NOMO-1 (cell line): ENCODE measurements at regions not wholly inside any gene's neighbourhood (a gene's known extent, or its start where the extent isn't known, plus 50 kb on each side); places are given as distances from the start of the nearest gene placed in this dataset.
"Not testable (repeated sequence)": the region's sequence is repeated elsewhere in the genome, so short reads cannot be mapped to it uniquely, and the experiment has no call there.

Source experiments
- DNase-seq, 2 experiments: peaks; one replicate each; lab custom pipeline; 2025; ENCODE audit not compliant: unreplicated experiment in 2 of 2; lab: John Stamatoyannopoulos, UW

DNA sequence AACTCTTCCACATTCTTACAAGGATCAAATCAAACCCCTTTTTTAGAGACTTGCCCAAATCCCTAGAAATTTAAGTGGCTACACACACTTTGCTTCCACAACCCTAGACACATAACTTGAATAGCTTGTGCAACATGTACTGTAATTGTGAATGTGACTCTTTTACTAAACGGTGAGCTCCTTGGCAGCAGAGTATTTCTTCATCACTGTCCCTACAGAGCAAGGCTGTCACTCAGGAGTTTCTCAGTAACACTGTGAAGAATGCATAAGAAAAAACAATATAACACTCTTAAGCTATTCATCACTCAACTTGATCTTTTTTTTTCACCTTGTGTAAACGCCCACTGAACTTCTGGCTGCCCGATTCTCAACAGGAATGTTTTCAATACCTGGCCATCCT lies 53.8 kb upstream of the ADAMTS18 start:
- DNase-seq: no peak

DNA sequence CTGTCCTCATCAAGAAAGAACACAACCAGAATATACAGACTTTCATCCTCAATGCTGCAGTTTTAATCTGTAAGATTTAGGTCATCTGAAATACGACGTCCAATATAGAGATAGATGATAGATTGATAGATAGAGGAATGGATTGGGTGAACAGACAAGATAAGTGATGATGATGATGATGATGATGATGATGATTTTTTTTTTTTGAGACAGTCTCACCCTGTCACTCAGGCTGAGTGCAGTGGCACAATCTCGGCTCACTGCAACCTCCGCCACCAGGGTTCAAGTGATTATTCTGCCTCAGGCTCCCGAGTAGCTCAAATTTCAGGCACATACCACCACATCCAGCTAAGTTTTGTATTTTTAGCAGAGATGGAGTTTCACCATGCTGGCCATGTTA lies 56.3 kb upstream of the ADAMTS18 start:
- DNase-seq: no peak

DNA sequence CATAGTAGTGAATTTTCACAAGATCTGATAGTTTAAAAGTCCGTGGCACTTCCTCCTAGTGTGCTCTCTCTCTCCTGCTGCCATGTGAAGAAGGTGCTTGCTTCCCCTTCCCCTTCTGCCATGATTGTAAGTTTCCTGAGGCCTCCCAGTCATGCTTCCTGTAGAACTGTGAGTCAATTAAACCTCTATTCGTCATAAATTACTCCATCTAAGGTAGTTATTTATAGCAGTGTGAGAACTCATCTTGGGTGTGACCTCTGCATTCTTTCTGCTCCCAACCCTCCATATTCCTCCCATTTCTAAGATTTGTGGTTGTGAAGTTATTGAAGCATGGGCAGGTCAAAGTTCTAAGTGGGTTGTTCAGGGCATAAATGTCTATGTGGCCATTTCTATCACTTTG lies 62.1 kb upstream of the ADAMTS18 start:
- DNase-seq: no peak

DNA sequence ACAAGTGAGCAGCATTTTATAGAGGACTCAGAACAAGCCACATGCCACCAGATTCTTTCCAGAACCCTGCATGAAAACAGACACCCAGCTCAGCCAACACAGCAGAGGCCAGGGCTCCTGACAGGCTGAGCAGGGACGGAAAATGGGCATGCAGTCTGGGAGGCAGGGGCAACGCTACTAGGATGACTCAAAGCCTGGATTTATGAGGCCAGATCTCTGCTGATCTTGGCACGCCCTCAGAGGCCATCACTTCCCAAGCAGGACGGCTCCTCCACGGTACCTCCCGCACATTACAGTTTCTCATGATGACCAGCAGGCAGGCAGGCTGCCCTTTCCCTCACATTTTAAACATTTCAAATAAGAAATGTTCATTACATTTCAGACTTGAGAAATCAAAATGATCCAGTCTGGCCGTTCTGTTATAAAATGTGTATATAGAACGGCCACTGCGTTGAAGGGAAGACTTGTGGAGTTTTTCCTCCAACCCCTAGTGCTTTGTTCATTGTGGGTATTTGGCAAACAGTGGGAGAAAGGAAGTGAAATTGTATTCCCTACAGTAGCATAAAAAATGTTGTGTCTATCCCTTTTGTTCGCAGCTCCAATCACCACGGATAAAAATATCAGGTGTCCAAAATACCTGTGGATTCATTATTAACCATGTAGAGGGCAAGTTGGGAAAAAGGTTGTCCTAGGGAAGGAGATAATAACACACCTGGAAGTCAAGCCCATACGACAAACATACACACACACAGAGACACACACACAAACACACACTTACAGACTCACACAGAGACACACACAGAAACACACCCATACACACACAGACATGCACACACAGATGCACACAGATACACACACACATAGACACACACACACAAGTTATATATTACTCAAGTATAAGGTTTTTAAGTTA lies 64.8 kb upstream of the ADAMTS18 start:
- no peak for DNase-seq

DNA sequence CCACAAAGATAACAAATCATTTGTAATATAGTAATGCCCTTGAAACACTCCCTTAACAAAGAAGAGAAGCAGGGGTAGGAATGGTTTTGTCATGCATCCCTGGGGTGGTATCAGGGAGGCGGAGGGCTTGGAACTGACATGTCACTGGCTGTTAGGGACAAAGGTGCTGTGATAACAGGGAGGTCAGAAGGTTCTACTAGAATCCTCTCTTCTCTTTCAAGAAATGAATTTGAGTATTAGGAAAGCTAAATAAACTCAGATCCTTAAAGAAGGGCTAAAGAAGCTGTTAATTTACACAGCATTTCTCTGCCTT lies 65.4 kb upstream of the ADAMTS18 start:
- DNase-seq: no peak

DNA sequence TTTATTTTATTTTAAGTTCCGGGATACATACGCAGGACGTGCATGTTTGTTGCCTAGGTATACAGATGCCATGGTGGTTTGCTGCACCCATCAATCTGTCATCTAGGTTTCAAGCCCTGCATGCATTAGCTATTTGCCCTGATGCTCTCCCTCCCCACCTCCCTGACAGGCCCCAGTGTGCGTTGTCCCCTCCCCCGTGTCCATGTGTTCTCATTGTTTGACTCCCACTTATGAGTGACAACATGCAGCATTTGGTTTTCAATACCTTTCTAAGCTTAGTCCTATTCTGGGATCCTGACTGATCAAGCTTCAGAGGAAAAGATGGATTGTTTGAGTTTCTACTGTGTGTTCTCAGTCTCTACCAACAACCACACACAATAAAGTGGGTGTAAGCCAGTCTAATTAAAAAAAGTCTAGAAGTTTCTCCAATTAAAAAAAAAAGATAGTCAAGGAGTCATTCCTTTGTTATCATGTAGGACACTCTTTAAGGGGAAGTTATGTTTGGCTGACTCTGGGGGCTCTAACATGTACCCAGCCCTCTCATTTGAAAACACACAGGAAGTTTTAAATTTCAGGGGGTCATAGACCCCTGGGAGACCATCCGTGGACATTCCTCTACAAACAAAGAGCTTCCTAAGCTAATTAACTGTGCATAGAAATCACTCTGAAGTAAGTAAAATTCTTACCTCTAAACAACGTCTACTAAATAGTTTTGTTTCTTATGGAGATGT lies 66.3 kb upstream of the ADAMTS18 start:
- DNase-seq: no peak

DNA sequence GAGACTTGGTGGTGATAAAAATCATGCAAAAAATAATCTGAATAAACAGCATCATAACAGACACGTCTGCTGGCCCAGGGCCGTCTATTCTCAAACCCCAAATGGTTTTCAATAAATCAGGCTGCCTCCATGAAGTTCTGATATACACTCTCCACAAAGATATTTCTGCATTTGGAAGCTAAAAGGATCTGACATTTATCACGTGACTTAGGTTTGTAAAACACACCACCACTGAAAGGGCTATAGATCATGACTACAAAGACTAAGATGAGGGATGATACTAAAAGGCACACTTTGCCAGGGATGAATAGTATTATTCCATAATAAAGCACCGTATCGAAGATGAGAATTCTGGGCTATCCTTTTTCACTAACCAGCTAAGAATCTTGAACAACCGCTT lies 67.6 kb upstream of the ADAMTS18 start:
- DNase-seq: no peak

DNA sequence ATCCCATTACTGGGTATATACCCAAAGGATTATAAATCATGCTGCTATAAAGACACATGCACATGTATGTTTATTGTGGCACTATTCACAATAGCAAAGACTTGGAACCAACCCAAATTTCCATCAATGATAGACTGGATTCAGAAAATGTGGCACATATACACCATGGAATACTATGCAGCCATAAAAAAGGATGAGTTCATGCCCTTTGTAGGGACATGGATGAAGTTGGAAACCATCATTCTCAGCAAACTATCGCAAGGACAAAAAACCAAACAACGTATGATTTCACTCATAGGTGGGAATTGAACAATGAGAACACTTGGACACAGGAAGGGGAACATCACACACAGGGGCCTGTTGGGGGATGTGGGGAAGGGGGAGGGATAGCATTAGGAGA lies 71.7 kb upstream of the ADAMTS18 start:
- DNase-seq: not testable (repeated sequence)

DNA sequence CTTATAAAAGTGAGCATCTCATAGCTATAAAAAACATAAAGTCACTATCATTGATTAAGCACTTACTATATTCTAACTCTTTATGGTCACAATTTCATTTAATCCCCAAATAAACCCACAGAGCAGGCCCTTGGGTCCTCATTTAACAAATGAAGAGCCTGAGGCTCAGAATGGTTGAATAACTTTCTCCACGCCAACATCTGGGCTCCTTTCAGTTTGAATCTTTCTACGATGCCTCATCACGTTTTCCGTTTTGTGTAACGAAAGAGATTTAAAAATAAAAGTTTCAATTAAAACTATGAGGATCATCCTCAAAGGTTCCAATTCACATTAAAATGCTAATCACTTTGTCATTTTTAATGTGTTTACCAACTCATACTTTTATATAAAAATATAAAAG lies 74.2 kb upstream of the ADAMTS18 start:
- DNase-seq: no peak

DNA sequence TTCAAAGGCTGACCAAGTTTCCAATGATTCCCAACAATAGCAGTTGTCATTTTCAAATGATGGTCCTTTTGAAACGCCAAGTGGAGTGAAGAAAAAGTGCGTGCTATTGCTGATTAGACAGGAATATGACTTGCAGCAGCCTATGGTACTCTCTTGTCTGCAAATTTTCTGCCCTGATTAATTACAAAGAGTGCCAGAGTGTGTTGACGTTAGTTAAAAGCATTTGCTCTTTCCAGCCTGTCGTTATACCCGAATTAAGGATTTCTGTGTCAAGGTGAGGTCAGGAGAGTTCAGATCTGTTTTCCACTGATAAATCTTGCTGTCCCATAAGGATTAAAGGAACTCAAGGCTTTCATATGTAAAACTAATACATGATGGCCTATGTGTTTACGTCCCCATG lies 75.0 kb upstream of the ADAMTS18 start:
- no peak for DNase-seq

DNA sequence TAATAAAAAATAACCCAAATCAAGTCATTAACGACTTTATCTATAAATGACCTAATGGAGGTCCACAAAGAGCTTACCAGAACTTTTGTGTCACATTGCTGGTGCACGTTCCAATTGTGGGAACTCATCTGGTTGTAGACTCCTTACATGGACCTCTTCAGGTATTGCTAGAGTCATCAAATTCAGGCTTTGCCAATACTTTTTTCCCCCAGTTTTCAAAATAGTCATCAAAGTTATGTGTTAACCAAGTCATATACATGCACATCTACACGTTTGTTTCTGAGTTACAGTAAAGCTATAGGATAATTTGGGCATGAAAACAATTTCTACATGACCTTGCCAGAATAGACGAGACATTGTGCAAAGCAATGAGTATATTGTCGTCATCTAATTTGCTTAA lies 76.2 kb upstream of the ADAMTS18 start:
- DNase-seq: no peak

DNA sequence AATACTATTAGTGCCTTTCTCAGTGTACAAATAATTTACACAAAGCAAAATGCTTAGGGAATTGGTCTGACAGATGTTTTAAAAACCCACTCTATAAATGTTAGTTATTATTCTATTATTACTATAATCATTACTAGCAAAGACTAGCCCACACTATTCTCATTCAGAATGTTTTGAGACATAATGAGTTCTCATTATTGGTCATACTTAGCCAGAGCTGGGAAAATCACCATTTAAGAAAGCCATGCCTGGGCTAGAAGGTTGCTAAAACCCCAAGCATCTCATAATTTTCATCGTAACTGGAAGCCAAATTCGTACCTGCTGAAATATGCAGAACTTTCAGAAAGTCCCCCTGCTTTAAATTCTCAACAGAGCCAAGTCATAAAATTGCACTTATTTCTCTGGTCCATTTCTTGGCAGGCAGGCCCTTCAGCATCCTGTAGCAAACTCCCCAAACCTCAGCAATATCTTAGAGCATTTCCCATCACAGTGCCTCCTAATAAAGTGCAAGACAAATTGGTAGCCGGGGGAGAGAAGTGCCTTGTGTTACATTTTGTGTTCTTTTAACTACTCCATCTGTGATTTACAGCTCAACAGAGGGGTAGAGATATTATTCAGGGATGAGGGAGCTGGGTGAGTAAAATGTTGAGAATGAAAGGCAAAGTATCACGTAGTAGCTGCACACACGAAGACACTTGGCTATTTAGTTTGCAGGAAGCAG lies 79.8 kb upstream of the ADAMTS18 start:
- no peak for DNase-seq

DNA sequence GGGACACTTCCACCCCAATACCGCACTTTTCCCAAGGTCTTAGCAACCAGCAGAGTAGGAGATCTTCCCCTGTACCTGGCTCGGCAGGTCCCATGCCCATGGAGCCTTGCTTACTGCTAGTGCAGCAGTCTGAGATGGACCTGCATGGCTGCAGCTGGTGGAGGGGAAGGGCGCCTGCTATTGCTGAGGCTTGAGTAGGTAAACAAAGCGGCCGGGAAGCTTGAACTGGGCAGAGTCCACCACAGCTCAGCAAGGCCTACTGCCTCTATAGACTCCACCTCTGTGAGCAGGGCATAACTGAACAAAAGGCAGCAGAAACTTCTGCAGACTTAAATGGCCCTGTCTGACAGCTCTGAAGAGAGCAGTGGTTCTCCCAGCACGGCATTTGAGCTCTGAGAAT lies 90.4 kb upstream of the ADAMTS18 start:
- DNase-seq: not testable (repeated sequence)

DNA sequence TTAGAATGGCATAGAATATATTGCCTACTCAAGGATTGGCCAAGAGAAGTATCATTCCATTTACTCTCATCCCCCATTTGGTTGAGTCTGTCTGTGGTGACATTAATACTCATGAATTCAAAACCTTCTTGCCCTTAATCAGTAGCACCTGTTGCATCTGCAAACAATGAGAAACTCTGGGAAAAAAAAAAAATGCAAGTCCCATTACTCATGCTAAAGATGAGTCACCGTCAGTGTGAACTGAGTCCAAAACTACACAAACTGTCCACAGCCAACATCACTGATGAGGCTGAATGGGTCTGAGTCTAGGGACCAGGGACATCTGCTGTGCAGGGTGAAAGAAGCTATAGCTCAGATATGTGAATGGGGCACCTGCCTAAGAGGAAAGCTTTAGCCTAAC lies 96.9 kb upstream of the ADAMTS18 start:
- DNase-seq: no peak

DNA sequence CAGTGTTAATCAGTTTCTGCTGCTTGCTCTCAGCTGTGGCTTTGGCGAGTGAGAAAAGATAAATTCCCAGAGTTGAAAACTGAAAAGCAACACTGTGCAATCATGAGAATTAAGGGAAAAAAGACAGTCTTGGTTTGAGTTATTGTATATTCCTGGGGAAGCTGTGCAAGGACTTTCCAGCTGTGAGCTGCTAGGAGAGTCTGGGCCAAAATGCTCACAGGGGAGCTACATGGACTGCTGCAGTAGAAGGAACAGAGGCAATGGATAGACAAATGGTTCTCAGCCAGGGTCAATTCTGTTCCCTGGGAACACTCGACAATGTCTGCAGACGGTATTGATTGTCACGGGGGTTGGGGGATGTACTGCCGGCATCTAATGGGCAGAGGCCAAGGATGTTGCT lies 102.0 kb upstream of the ADAMTS18 start:
- no peak for DNase-seq

DNA sequence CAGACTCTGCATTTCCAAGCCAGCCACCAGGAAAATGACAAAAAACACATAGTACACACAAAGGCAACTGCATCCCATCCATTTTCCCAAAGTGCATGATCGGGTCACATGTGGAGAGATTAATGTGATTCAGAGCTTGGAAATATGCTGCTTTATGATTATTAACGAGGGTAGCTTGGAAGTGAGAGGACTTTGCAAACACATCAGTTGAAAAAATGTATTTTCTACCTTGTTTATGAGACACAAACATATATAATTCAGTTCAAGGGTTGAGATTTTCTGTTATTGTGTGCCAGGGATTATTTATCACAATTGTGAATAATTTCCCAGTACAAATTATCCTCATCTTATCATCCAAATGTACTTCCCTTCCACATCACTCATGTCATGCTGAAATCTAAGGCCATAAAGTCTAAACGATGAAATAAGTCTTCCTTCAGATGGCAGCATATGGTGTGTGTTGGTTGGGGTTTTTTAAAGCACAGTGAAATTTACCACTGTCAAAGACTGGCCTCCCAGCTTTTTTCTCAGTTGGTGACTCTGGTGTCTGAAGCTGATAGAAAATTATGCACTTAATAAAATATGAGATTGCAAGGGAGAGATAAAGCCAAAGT lies 104.7 kb upstream of the ADAMTS18 start:
- no peak for DNase-seq

DNA sequence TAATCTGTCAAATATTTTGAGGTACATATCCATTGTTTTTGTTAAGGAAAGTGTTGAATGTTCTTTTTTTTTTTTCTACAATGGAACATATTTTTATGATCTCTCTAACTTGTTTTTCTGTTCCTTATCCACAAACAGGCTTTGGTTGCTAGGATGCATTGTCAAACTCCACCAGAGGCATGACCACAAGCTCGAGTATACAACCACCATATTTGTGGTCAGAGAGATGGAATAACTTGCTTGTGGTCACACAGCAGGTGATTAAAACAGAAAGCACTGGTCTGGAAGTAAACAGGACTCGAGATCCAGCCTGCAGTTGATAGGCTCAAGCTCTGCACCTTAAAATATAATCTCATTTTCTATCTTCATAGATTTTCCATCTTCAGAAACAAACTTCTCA lies 105.8 kb upstream of the ADAMTS18 start:
- DNase-seq: no peak

DNA sequence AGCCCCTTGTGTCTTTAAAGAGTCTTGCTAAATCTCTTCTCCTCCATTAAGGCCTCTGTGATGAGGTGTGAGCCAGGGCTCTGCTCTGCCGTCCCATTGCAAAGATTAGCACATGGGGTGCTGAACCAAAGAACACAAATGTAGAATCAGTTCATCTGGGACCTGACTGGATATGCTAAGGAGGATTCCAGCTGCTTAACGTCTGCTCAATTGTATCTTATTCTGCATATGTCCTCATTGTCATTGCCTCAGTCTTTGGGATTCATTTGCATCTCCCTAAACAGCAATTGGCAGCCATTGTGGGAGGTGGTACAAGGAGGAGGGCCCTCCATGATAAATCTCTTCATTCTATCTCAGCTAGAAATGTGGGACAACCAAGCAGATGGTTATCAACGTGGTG lies 106.3 kb upstream of the ADAMTS18 start:
- DNase-seq: no peak

DNA sequence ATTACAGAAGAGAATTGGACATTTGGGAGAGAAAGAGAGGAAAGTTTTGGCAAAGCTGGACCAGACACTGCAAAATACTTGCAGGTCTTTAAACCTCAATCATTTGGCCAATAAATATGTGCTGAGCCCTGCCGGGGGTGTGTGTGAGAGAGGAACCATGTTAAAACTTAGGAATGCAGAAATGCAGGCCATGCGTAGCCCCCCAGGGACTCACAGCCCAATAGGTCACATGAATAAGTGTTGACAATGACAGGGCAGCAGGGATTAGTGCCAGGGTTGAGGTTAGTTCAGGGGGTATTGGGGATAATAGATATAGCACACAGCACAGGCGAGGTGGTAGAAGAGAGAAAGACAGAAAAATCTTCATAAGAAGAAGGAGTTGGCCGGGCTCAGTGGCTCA lies 113.3 kb upstream of the ADAMTS18 start:
- DNase-seq: no peak

DNA sequence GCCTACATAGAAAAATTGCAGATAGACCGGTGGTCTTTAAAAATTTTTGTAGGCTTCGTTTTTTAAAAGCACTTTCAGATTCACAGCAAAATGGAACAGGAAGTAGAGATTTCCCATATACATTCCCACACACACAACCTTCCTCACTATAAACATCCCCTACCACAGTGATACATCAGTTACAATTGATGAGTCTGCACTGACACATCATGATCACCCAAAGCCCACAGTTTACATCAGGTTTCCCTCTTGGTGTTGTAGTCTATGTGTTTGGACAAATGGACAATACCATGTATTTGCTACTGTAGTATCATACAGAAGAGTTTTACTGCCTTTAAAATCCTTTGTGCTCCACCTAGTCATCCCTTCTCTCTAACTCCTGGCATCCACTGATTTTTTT lies 113.9 kb upstream of the ADAMTS18 start:
- DNase-seq: no peak

DNA sequence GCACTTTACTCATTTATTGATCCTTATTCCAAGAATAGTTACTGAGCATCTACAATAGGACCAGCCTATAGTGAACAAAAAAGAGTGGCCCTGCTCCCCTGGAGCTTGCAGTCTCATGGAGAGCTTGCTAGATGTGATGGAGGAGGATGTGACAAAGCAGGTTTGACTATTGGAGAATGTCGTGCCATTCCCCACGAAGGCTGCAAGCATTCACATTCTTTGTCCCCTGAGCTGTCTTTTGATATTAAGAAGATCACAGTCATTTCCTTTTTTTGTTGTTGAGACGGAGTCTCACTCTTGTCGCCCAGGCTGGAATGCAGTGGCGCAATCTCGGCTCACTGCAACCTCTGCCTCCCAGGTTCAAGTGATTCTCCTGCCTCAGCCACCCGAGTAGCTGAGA lies 115.0 kb upstream of the ADAMTS18 start:
- no peak for DNase-seq
